Loucy (cell line): ENCODE measurements at regions not wholly inside any gene's neighbourhood (a gene's known extent, or its start where the extent isn't known, plus 50 kb on each side); places are given as distances from the start of the nearest gene placed in this dataset.

Source experiments
- H2AFZ ChIP-seq: fragments of 200-600 bp; sonication (generic); 2 replicates; pipeline ENCODE4 v1.6.0; 2016; ENCODE audit warnings: antibody characterized with exemption, mild to moderate bottlenecking, low read length, moderate library complexity
- H3F3A ChIP-seq: fragments of 200-600 bp; 2 replicates; pipeline ENCODE4 v1.6.0; 2016; ENCODE audit warnings: antibody characterized with exemption, low read depth, mild to moderate bottlenecking
- H3K27me3 ChIP-seq: fragments of 200-600 bp; sonication (generic); 2 replicates; pipeline ENCODE4 v1.6.1; 2014; ENCODE audit warnings: low read length, mild to moderate bottlenecking; ENCODE audit not compliant: insufficient read depth, poor library complexity, severe bottlenecking
- H3K36me3 ChIP-seq: fragments of 200-600 bp; sonication (generic); 2 replicates; pipeline ENCODE4 v1.6.1; 2016; ENCODE audit warnings: low read length; ENCODE audit not compliant: insufficient read depth
- H3K4me1 ChIP-seq: fragments of 200-600 bp; sonication (generic); 2 replicates; pipeline ENCODE4 v1.5.1; 2014; ENCODE audit warnings: low read length, mild to moderate bottlenecking; ENCODE audit not compliant: insufficient read depth, poor library complexity, severe bottlenecking
- H3K4me2 ChIP-seq: fragments of 200-600 bp; sonication (generic); 2 replicates; pipeline ENCODE4 v1.6.0; 2014; ENCODE audit warnings: antibody characterized with exemption, low read length, low read depth, mild to moderate bottlenecking; ENCODE audit not compliant: poor library complexity, severe bottlenecking
- H3K4me3 ChIP-seq: fragments of 200-600 bp; sonication (generic); 2 replicates; pipeline ENCODE4 v1.5.1; 2014; ENCODE audit warnings: low read length, mild to moderate bottlenecking, mixed read lengths; ENCODE audit not compliant: poor library complexity, severe bottlenecking
- H3K79me2 ChIP-seq: fragments of 200-600 bp; sonication (generic); 2 replicates; pipeline ENCODE4 v1.6.1; 2014; ENCODE audit warnings: low read length; ENCODE audit not compliant: insufficient read depth
- H3K9ac ChIP-seq: fragments of 200-600 bp; sonication (generic); 2 replicates; pipeline ENCODE4 v1.6.0; 2014; ENCODE audit warnings: mild to moderate bottlenecking, low read depth, low read length, moderate library complexity; ENCODE audit not compliant: poor library complexity, severe bottlenecking
- H3K9me2 ChIP-seq: fragments of 200-600 bp; sonication (generic); replicated peaks from 2 replicates; pipeline ENCODE4 v1.6.1; 2016; ENCODE audit warnings: low read depth, low read length, mixed read lengths
- H3K9me3 ChIP-seq: fragments of 200-600 bp; sonication (generic); 2 replicates; pipeline ENCODE4 v1.6.1; 2014; ENCODE audit warnings: mild to moderate bottlenecking, antibody characterized with exemption, low read length, low read depth; ENCODE audit not compliant: insufficient read depth
- H4K20me1 ChIP-seq: fragments of 200-600 bp; sonication (generic); 2 replicates; pipeline ENCODE4 v1.6.0; 2014; ENCODE audit warnings: antibody characterized with exemption, low read length, mild to moderate bottlenecking; ENCODE audit not compliant: insufficient read depth, poor library complexity, severe bottlenecking
- CTCF ChIP-seq: fragments of 200-600 bp; sonication (generic); conservative IDR thresholded peaks from 2 replicates; pipeline ENCODE4 v1.5.1; 2014; ENCODE audit warnings: mild to moderate bottlenecking, antibody characterized with exemption, low read length
- EZH2phosphoT487 ChIP-seq: fragments of 200-600 bp; IDR thresholded peaks from 2 replicates; pipeline ENCODE4 v1.6.1; 2018; ENCODE audit warnings: antibody characterized with exemption, mild to moderate bottlenecking, moderate library complexity, borderline replicate concordance

DNA sequence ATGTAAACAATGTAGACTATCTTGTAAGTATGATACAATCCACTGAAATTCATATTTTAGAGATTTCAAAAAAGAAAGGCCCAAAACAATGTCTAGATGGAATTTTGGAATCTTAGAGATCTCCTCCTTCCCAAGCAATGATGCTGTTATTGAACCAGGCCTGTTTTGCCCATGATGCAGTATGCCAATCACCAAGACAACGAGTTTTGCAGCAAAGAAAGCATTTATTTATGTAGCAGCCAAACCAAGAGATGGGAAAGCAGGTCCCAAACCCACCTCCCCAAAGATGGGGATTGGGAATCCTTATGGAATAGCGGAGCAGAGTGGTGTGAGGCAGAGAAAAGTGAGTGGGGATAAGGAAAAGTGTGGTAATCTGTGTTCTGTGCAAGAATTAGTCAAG, 197.8 kb upstream of the NT5E start:
- H3K27me3 ChIP-seq, result no peaks in the 10 kb centered on the region
- H3K79me2 ChIP-seq, result no peaks in the 10 kb centered on the region
- H3K4me1 ChIP-seq, result no peaks in the 10 kb centered on the region
- H3K9me2 ChIP-seq, result no peaks in the 10 kb centered on the region
- H3K9me3 ChIP-seq, result 0 out of 2 replicates have a peak, but pooled peaks cover 5% of the 10 kb centered on the region
- no peaks in the 10 kb centered on the region for H4K20me1 ChIP-seq
- TF ChIP-seq EZH2phosphoT487 (no peak), CTCF (no peak)
- H3F3A ChIP-seq, result no peaks in the 10 kb centered on the region
- no peak overlapping the region for H3K9ac ChIP-seq
- no peaks in the 10 kb centered on the region for H3K36me3 ChIP-seq
- no peak overlapping the region for H3K4me3 ChIP-seq
- no peak overlapping the region for H2AFZ ChIP-seq
- no peak overlapping the region for H3K4me2 ChIP-seq

DNA sequence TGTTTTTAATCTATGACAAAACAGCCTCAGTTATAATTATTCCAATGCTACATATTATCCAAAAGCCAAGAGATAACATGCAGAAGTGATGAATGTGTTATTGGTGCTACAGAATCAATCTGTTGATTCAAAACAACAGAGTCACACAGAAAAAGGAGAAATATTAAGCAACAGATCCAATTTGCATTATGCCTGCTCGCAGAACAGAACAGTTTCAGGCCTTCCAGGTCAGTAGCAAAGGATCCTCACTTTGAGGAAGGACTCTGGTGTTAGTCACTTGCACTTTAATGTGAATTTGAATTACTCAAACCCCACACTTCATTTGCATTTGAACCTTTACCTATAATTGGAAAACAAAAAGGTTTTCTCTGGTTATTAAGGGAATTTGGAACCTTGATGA, 198.6 kb upstream of the NT5E start:
- H3F3A ChIP-seq, result no peaks in the 10 kb centered on the region
- TF ChIP-seq CTCF (no peak), EZH2phosphoT487 (no peak)
- no peak overlapping the region for H3K4me3 ChIP-seq
- H2AFZ ChIP-seq, result no peak overlapping the region
- no peaks in the 10 kb centered on the region for H3K27me3 ChIP-seq
- no peaks in the 10 kb centered on the region for H3K79me2 ChIP-seq
- H3K9me2 ChIP-seq, result no peaks in the 10 kb centered on the region
- no peak overlapping the region for H3K9ac ChIP-seq
- H3K36me3 ChIP-seq, result no peaks in the 10 kb centered on the region
- H4K20me1 ChIP-seq, result no peaks in the 10 kb centered on the region
- H3K9me3 ChIP-seq, result 0 out of 2 replicates have a peak, but pooled peaks cover 5% of the 10 kb centered on the region
- H3K4me1 ChIP-seq, result no peaks in the 10 kb centered on the region
- no peak overlapping the region for H3K4me2 ChIP-seq

DNA sequence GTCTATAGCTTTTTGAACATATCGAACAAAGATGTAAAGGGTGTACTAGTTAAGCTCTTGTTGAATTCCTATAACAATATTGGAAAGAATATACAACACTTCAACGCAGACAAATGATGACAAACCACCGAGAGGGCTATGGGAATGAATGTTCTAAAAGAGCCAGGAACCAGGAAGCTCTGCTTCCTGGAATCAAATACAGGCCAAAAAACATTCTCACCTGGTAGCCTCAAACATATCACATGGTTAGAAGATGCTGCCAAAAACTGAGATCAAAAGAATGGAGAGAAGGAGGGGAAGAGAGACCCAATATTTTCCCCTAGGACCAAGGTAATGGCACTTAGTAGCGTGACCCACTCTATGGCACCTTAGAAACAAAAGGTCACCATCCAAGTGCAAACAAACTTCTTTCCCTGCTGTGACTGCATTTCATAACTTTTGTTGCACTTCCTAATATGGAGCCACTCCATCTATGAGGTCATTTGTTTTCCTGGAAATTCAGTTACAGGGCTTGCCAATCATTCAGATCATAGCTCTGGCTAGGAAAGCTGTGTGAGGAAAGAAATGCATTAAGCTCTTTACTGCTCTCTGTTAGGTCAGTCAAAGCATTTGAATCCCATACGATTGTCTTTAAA, 199.2 kb upstream of the NT5E start:
- Histone ChIP-seq H3K4me1 (no peaks in the 10 kb centered on the region), H3K4me3 (no peak overlapping the region), H4K20me1 (no peaks in the 10 kb centered on the region), H3K79me2 (no peaks in the 10 kb centered on the region), H3K9me2 (no peaks in the 10 kb centered on the region), H3K9ac (no peak overlapping the region), H3F3A (no peaks in the 10 kb centered on the region), H3K4me2 (no peak overlapping the region), H3K36me3 (no peaks in the 10 kb centered on the region), H2AFZ (no peak overlapping the region), H3K9me3 (0 out of 2 replicates have a peak, but pooled peaks cover 5% of the 10 kb centered on the region), H3K27me3 (no peaks in the 10 kb centered on the region)
- TF ChIP-seq EZH2phosphoT487 (no peak), CTCF (no peak)
